A204.1 (cell line): ENCODE measurements at regions not wholly inside any gene's neighbourhood (a gene's known extent, or its start where the extent isn't known, plus 50 kb on each side); places are given as distances from the start of the nearest gene placed in this dataset.

ENCODE experiments used
- FAIRE-seq: peaks from 2 replicates; lab custom pipeline; 2012; peaks lifted over from hg19 to GRCh38; lab: Jason Lieb, UNC

DNA sequence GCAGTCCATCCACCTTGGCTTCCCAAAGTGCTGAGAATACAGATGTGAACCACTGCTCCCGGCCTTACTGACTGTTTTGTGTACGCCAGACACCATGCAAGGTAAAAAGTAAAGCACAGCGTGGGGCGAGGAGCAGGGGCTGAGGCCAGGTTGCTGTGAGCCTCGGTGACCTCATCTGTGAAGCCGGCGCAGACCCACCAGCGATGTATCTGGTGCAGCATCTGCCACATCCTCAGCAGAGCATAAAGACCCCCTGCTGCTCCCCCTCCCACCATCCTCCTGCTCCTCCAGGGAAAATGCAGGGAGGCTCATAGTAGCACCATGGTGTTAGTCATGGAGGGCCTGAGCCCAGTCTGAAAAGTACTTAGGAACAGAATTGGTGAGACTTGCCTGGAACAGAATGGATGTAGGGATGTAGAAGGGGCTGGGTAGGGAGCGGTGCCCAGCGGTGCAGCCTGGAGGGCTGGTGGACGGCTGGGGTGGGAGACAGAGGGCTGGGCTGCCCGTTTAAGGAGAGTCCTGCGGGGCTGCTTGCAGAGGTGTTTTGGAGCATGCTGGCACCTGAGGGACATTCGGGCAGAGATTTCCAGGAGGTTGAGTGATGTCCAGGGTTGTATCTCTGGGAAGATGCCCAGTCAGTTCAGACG lies 462.4 kb downstream of the BRD1 start:
- no peak for FAIRE-seq

- no peak for FAIRE-seq
Observed at GRCh38 chr22:49364398-49364797, 463.3 kb downstream of the BRD1 start.

DNA sequence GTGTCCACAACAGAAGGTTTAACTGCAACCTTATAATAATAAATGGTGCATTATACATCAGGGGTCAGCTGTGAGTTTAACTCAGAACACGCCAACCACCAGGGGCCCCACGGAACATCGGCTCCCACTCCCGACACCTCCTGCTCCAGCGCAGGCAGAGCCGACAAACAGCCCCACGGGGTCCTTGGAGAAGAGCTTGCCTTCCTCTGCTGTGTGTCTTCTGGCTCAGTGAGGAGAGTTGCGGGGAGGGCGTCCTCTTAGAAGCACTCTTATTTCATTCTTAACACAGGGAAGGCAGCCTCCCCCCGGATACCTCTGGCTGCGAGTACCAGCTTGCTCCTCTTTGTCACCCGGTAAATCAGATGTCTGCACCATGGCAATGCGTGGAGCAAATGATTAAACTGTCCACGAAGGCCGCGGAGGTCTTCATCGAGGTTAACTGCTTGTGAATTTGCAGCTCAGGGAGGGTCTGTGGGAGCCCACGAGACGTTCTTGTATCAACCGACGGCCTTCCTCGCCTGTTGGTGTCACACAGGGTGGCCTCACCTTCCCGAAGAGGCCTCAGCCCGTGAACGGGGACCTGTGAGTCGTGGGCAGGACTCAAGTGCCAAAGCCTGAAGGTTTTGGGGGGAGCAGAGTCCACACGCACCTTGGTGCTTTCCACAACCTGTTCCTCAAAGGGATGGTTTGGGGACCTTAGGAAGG lies 464.0 kb downstream of the BRD1 start:
- no peak for FAIRE-seq

- FAIRE-seq, result no peak
Observed at GRCh38 chr22:49362211-49362839, 465.3 kb downstream of the BRD1 start.

DNA sequence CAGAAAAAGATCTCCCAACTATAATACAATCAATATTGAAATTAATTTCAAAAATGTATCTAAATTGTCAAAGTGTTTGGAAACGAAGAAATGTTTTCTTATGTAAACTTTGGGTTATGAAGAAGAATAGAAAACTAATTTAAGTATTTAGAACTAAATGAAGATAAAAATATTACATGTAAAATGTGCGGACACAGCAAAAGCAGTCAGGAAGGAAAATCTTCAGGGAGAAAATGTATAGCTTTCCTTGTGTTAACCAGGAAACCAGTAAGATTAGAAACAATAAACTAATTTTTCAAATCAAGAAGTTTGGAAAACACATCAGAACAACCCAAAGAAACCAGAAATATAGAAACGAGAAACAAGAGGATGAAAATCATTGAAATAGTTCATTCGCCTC lies 466.5 kb downstream of the BRD1 start:
- FAIRE-seq, result no peak

GRCh38 chr22:49360746-49361145 lies 466.9 kb downstream of the BRD1 start:
- no peak for FAIRE-seq

- FAIRE-seq, result no peak
Observed at GRCh38 chr22:49359076-49359475, 468.6 kb downstream of the BRD1 start.

GRCh38 chr22:49357661-49358440 lies 469.8 kb downstream of the BRD1 start:
- no peak for FAIRE-seq

- FAIRE-seq, result no peak
Observed at GRCh38 chr22:49356428-49356827, 471.2 kb downstream of the BRD1 start.

DNA sequence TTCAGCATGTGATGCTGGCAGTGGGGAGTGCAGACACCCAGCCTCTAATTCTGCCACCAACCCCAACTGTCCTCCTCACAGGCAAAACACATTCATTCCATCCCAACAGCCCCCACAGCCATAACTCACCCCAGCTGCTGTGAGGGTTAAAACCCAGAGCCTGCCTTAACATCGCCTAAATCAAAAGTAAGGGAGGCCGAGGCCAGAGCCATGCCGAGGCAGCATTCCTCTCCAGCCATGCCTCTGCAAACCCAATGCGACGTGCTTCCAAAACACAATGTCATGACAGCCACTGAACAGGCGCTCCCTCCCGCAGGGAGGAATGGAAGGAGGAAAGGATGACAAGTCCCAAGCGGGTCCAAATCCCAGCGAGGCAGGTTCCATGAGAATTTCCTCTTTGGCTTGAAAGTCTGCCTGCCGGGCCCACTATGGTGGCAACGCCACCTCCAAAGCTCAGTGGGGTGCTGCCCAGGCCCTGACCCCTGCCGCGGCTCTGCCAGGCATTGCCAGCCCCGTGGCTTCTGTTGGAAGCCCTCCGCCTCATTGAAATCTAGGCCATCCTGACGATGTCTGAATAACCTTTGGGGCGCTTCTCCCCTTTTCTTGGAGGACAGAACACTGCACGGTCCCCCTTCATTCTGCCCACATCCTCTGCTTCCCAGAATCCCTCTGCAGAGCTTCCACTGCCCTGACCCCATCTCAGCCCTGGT lies 472.3 kb downstream of the BRD1 start:
- FAIRE-seq, result no peak

GRCh38 chr22:49354516-49355210 lies 473.0 kb downstream of the BRD1 start:
- no peak for FAIRE-seq

- no peak for FAIRE-seq
Observed at GRCh38 chr22:49353235-49353634, 474.4 kb downstream of the BRD1 start.

DNA sequence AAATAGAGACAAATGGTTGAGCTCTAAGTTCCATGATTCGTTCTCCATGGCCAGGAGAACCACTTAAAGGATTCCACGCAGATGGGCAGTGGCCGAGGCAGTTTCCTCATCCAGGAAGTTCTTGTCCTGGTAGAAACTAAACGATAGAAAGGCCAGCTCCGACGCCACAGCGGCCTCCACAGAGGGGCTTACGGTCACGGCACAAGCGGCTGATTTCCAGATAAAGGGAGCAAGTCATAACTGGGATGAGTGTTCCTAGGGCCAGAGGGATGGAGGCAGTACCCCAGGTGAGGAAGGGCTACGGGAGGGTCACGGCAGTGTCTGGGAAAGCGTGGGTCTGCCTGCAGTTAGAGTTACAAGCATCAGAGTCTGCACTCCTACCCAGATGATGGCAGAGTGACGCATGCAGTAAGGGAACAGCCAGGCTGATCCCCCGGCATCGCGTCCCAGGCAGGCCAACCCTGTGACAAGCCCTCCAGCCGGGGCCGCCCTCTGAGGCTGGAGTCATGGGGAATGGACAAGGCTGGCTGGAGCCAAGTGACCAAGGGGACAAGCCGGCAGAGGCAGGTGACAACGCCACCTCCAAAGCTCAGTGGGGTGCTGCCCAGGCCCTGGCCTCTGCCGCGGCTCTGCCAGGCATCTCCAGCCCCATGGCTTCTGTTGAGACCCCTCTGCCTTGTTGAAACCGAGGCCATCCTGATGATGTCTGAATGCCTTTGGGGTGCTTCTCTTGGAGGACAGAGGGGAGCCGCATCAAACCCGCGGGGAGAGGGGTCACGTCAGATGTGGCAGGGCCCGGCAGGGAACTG lies 475.1 kb downstream of the BRD1 start:
- no peak for FAIRE-seq

GRCh38 chr22:49351761-49352227 lies 475.9 kb downstream of the BRD1 start:
- FAIRE-seq, result no peak

GRCh38 chr22:49350441-49351121 lies 477.1 kb downstream of the BRD1 start:
- FAIRE-seq, result no peak

- no peak for FAIRE-seq
Observed at GRCh38 chr22:49349841-49350381, 477.8 kb downstream of the BRD1 start.

GRCh38 chr22:49349181-49349835 lies 478.4 kb downstream of the BRD1 start:
- no peak for FAIRE-seq

DNA sequence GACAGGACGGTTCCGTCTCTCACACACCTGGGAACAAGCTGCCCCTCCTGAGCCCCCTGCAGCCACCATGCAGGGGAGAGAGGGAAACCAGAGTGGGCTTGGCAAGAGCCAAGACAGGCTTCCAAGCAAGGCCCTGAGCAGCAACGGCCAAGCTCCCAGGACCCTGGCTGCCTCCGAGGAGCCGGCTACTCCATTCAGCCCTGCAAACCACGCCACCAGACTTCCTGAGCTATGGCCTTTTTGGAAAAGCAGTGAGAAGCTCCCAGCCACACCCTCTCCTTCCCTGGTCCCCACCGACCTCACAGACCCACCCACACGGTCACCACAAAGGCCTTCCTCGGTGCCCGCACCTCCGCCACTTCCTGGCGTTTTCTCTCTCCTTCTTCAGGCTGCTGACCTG lies 479.0 kb downstream of the BRD1 start:
- FAIRE-seq, result no peak

GRCh38 chr22:49347376-49347775 lies 480.3 kb downstream of the BRD1 start:
- no peak for FAIRE-seq
